ENCODE measurements at regions not wholly inside any gene's neighbourhood (a gene's known extent, or its start where the extent isn't known, plus 50 kb on each side); places are given as distances from the start of the nearest gene placed in this dataset.

GRCh38 chr21:35573472-35574374 lies 486.6 kb downstream of the SETD4 start:
- Histone ChIP-seq H3K27me3 (ENCODE audit: insufficient read depth, poor library complexity, severe bottlenecking) (no peaks in the 10 kb centered on the region), H3K4me3 (replicated peaks; ENCODE audit: insufficient read depth, low read length) (no peak overlapping the region), H3K27ac (replicated peaks) (no peak overlapping the region)
- TF ChIP-seq, protein P1, sequence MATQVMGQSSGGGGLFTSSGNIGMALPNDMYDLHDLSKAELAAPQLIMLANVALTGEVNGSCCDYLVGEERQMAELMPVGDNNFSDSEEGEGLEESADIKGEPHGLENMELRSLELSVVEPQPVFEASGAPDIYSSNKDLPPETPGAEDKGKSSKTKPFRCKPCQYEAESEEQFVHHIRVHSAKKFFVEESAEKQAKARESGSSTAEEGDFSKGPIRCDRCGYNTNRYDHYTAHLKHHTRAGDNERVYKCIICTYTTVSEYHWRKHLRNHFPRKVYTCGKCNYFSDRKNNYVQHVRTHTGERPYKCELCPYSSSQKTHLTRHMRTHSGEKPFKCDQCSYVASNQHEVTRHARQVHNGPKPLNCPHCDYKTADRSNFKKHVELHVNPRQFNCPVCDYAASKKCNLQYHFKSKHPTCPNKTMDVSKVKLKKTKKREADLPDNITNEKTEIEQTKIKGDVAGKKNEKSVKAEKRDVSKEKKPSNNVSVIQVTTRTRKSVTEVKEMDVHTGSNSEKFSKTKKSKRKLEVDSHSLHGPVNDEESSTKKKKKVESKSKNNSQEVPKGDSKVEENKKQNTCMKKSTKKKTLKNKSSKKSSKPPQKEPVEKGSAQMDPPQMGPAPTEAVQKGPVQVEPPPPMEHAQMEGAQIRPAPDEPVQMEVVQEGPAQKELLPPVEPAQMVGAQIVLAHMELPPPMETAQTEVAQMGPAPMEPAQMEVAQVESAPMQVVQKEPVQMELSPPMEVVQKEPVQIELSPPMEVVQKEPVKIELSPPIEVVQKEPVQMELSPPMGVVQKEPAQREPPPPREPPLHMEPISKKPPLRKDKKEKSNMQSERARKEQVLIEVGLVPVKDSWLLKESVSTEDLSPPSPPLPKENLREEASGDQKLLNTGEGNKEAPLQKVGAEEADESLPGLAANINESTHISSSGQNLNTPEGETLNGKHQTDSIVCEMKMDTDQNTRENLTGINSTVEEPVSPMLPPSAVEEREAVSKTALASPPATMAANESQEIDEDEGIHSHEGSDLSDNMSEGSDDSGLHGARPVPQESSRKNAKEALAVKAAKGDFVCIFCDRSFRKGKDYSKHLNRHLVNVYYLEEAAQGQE (IDR thresholded peaks at IDR 0.05; ENCODE audit: insufficient replicate concordance, low read depth) = no peak
- TF ChIP-seq POLR2AphosphoS5 (IDR thresholded peaks at IDR 0.05; ENCODE audit: low read depth) (no peak), GABPA (IDR thresholded peaks at IDR 0.05; ENCODE audit: low read depth) (no peak), SPI1 (IDR thresholded peaks at IDR 0.05; ENCODE audit: borderline replicate concordance, low read depth) (no peak)
- TF ChIP-seq, protein P2, sequence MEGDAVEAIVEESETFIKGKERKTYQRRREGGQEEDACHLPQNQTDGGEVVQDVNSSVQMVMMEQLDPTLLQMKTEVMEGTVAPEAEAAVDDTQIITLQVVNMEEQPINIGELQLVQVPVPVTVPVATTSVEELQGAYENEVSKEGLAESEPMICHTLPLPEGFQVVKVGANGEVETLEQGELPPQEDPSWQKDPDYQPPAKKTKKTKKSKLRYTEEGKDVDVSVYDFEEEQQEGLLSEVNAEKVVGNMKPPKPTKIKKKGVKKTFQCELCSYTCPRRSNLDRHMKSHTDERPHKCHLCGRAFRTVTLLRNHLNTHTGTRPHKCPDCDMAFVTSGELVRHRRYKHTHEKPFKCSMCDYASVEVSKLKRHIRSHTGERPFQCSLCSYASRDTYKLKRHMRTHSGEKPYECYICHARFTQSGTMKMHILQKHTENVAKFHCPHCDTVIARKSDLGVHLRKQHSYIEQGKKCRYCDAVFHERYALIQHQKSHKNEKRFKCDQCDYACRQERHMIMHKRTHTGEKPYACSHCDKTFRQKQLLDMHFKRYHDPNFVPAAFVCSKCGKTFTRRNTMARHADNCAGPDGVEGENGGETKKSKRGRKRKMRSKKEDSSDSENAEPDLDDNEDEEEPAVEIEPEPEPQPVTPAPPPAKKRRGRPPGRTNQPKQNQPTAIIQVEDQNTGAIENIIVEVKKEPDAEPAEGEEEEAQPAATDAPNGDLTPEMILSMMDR (IDR thresholded peaks at IDR 0.05; ENCODE audit: insufficient read depth, low read length) = no peak
- no peak for DNase-seq (ENCODE audit: low read depth in 1 of 2, low spot score in 1 of 2)

- DNase-seq (ENCODE audit: low read depth in 1 of 2, low spot score in 1 of 2) = no peak
- no peak for TF ChIP-seq POLR2AphosphoS5 (IDR thresholded peaks at IDR 0.05; ENCODE audit: low read depth)
- no peak for TF ChIP-seq SPI1 (IDR thresholded peaks at IDR 0.05; ENCODE audit: borderline replicate concordance, low read depth)
- TF ChIP-seq, protein P1 (IDR thresholded peaks at IDR 0.05; ENCODE audit: insufficient replicate concordance, low read depth) = no peak
- TF ChIP-seq, protein P2 (IDR thresholded peaks at IDR 0.05; ENCODE audit: insufficient read depth, low read length) = no peak
- TF ChIP-seq GABPA (IDR thresholded peaks at IDR 0.05; ENCODE audit: low read depth) = no peak
- Histone ChIP-seq H3K4me3 (replicated peaks; ENCODE audit: insufficient read depth, low read length) (no peak overlapping the region), H3K27me3 (ENCODE audit: insufficient read depth, poor library complexity, severe bottlenecking) (no peaks in the 10 kb centered on the region), H3K27ac (replicated peaks) (no peak overlapping the region)
Measured at GRCh38 chr21:35571910-35572309, 488.4 kb downstream of the SETD4 start.

DNA sequence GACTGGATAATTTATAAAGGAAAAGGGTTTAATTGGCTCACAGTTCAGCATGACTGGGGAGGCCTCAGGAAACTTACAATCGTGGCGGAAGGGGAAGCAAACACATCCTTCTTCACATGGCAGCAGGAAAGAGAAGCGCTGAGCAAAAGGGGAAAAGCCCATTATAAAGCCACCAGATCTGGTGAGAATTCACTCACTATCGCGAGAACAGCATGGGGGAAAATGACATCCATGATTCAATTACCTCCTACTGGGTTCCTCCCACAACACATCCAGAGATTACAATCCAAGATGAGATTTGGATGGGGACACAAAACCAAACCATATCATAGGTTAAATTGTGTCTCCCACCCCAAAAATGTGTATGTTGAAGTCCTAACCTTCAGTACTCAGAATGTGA lies 491.7 kb downstream of the SETD4 start:
- Histone ChIP-seq H3K4me3 (replicated peaks; ENCODE audit: insufficient read depth, low read length) (no peak overlapping the region), H3K27me3 (ENCODE audit: insufficient read depth, poor library complexity, severe bottlenecking) (peaks cover 2% of the 10 kb centered on the region), H3K27ac (replicated peaks) (no peak overlapping the region)
- DNase-seq (ENCODE audit: low read depth in 1 of 2, low spot score in 1 of 2) = no peak
- no peak for TF ChIP-seq GABPA (IDR thresholded peaks at IDR 0.05; ENCODE audit: low read depth)
- TF ChIP-seq, protein P2 (IDR thresholded peaks at IDR 0.05; ENCODE audit: insufficient read depth, low read length) = no peak
- TF ChIP-seq POLR2AphosphoS5 (IDR thresholded peaks at IDR 0.05; ENCODE audit: low read depth) = no peak
- TF ChIP-seq SPI1 (IDR thresholded peaks at IDR 0.05; ENCODE audit: borderline replicate concordance, low read depth) = no peak
- TF ChIP-seq, protein P1 (IDR thresholded peaks at IDR 0.05; ENCODE audit: insufficient replicate concordance, low read depth) = no peak

Data from HL-60 (cell line).